COR-L47 (cell line): ENCODE measurements at regions not wholly inside any gene's neighbourhood (a gene's known extent, or its start where the extent isn't known, plus 50 kb on each side); places are given as distances from the start of the nearest gene placed in this dataset.
"Not testable (repeated sequence)": the region's sequence is repeated elsewhere in the genome, so short reads cannot be mapped to it uniquely, and the experiment has no call there.

Experiments
- DNase-seq: peaks from one replicate; lab custom pipeline; 2025; lab: John Stamatoyannopoulos, UW

- DNase-seq = not testable (repeated sequence)
These were observed 85.4 kb upstream of the TMEM170B start for GRCh38 chr6:11452106-11452505.

DNA sequence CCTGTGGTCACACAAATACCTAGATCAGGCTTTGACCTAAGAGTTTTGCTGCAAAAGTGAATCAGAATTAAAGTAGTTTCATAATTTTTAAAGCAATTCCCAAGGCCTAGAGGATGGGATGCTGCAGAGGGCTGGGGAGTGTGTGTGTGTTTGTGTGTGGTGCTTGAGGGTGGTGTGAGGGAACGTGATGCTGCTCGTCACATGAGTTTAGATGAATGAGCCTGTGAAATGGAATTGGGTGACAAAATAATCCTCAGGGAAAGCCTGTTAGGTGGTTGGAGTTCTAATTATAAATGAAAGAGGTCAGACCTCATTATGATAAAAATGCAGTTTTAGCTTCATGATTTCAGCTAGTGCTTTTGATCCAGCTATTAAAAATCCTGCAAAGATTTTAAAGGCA, 87.5 kb upstream of the TMEM170B start:
- DNase-seq = no peak

GRCh38 chr6:11449408-11449807, 88.1 kb upstream of the TMEM170B start:
- DNase-seq = no peak

DNA sequence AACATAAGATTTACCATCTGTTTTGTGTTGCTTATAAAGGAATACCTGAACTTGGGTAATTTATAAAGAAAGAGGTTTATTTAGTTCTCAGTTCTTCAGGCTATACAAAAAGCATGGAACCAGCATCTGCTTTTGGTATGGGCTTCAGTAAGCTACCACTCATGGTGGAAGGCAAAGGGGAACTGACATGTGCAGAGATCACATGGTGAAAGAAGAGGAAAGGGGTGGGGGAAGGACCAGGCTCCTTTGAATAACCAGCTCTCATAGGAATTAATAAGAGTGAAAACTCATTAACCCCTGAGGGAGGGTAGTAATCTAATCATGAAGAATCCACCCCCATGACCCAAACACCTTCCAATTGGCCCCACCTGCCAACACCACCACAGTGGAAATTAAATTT, 89.5 kb upstream of the TMEM170B start:
- no peak for DNase-seq

GRCh38 chr6:11447265-11447664, 90.3 kb upstream of the TMEM170B start:
- DNase-seq = no peak

DNA sequence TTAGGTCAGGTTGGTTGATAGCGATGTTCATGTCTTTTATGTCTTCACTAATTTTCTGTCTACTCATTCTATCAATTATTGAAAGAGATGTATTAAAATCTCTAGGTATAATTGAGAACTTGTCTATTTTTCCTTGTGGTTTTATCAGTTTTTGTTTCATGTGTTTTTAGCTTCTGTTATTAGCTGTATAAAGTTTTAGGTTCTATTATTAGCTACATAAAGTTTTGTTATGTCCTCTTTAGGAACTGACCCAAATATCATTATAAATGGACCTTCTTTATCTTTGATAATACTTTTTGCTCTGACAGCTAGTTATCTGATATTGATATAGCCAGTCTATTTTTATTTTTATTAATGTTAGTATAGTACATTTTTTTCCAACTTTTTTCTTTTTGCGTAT, 92.4 kb upstream of the TMEM170B start:
- no peak for DNase-seq

GRCh38 chr6:11443125-11443524, 94.4 kb upstream of the TMEM170B start:
- DNase-seq = not testable (repeated sequence)

- DNase-seq = no peak
These were observed 95.1 kb upstream of the TMEM170B start for GRCh38 chr6:11442495-11442894.

DNA sequence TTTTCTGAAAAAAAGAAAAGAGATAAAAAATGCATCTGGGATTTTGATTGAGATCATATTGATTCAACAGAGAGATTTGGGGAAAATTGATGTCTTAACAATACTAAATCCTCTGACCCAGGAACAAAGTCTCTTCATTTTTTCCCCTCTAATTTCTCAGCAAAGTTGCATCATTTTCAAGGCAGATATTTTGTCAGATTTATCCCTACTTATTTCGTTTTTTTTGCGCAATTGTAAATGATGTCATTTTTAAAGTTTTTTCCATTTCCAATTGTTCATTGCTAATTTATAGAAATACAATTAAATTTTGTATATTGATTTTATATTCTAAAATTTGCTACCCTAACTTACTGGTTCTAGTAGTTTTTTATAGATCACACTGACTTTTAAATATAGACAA, 97.7 kb upstream of the TMEM170B start:
- no peak for DNase-seq

DNA sequence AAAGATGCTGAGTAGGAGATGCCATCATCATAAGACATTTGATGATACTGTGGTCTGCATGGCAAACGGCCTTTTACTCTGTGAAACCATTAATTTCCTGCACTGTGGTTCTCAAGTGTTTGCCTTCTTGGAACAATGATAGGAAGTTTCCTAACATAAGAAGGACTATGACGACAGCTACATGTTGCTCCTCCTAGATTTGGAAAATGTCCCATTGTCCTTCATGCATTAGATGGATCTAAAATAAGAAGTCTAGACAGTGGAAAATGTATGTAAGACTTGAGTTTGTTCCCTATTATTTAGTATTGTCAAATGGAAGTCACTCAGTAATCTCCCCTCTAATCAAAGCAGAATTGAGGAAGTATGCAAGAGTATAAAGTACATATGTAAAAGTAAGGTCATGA, 98.5 kb upstream of the TMEM170B start:
- DNase-seq = no peak

GRCh38 chr6:11437824-11438459, 99.6 kb upstream of the TMEM170B start:
- no peak for DNase-seq

GRCh38 chr6:11436508-11437096, 100.9 kb upstream of the TMEM170B start:
- no peak for DNase-seq

GRCh38 chr6:11434565-11435326, 102.8 kb upstream of the TMEM170B start:
- DNase-seq = no peak

DNA sequence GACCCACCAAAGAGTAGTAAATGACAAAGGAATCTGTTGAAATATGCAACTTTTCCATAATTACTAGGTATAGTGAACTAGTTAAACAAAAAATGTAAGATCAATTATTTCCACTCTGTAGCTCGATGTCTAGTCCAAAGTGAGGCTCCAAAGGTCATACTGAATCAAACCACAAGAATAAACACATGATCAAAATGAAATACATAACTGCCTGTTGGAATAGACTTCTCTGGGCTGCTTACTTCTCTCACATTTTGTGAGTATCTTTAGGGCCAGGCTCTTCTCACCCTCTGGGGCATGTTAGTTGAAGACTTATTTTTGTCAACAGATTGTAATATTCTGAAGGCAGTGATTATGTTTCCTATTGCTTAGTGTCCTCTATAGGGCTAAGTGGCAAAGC, 103.7 kb upstream of the TMEM170B start:
- no peak for DNase-seq

GRCh38 chr6:11432713-11433450, 104.7 kb upstream of the TMEM170B start:
- no peak for DNase-seq

DNA sequence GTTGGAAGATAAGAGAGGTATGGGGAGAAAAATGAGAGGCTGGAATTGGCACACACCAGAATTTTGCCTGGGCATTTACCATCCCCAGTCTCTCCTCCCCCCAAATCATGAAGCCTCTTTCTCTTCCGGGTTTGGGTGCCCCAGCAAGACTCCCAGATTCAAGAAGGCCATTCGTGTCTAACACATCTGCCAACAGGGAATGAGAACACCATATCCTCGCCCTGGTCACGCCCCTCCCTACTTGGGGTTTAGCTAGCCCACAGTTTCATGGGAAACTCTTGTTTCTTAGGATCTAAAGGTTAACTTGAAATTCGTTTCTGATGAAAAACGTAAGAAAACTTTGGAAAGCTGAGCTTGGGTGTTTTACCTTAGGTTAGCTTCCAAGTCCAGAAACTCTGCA, 105.5 kb upstream of the TMEM170B start:
- no peak for DNase-seq

DNA sequence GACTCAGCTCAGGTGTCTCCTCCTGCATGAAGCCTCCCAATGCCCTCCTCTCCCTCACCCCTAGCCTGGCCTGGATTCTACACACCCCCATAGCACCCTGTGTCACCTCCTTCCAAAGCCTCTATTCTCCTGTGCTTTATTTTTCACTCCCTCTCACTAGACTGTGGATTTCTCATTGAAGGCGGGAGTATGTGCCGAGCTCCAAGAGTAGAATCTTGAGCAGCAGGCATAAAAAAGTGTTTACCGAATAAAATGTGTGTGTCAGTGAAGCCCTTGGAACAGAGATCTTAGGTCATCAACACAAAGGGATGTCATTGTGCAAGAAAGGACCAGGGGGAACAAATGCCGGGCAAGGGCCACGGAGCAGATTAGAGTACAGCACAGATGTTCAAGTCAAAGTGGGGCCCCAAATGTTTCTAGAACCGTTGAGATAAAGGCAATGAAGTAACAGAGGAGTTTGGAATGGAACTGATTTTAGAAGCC, 106.1 kb upstream of the TMEM170B start:
- no peak for DNase-seq

DNA sequence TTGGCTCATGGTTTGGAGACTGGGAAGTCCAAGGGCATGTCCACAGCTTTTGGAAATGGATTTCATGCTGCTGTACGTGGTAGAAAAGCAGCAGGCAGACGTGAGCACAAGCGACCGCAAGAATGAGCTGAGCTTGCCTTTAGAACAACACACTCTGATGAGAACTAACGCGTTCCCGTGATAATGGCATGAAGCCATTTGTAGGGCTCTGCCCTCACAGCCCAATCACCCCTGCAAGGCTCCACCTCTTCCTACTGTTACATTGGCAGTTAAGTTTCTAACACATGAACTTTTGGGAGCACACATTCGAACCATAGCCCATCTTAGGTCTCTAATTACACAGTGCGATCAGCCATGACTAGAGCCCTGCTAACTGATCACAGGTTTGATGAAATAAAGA, 107.5 kb upstream of the TMEM170B start:
- DNase-seq = no peak

GRCh38 chr6:11429577-11429976, 108.0 kb upstream of the TMEM170B start:
- no peak for DNase-seq

GRCh38 chr6:11428895-11429294, 108.7 kb upstream of the TMEM170B start:
- DNase-seq = no peak

- DNase-seq = no peak
These were observed 109.2 kb upstream of the TMEM170B start for GRCh38 chr6:11428371-11428770.

GRCh38 chr6:11427723-11428245, 109.8 kb upstream of the TMEM170B start:
- no peak for DNase-seq
